H54 (cell line): ENCODE measurements at regions not wholly inside any gene's neighbourhood (a gene's known extent, or its start where the extent isn't known, plus 50 kb on each side); places are given as distances from the start of the nearest gene placed in this dataset.

ENCODE experiments used
- DNase-seq: peaks from one replicate; pipeline ENCODE4 v3.0.0; 2011; ENCODE audit warnings: low spot score, mixed read lengths; ENCODE audit not compliant: insufficient read length
- FAIRE-seq: peaks from 3 replicates; lab custom pipeline; 2011; peaks lifted over from hg19 to GRCh38; lab: Jason Lieb, UNC
- POLR2A ChIP-seq: IDR thresholded peaks from 2 replicates; pipeline ENCODE4 v1.6.1; 2011; ENCODE audit warnings: low read depth, mild to moderate bottlenecking, low read length

- DNase-seq (no peak), FAIRE-seq (no peak)
- no peak for TF ChIP-seq POLR2A
These were observed 473.5 kb downstream of the RIT2 start for GRCh38 chr18:42641996-42642395.

GRCh38 chr18:42644729-42645131, 470.8 kb downstream of the RIT2 start:
- TF ChIP-seq POLR2A: no peak
- FAIRE-seq (no peak), DNase-seq (no peak)

- no peak for FAIRE-seq
- DNase-seq: no peak
- TF ChIP-seq POLR2A: no peak
These were observed 466.0 kb downstream of the RIT2 start for GRCh38 chr18:42649331-42650035.

- no peak for DNase-seq
- no peak for TF ChIP-seq POLR2A
- FAIRE-seq: no peak
These were observed 460.9 kb downstream of the RIT2 start for GRCh38 chr18:42654556-42654955.

GRCh38 chr18:42657551-42657950, 457.9 kb downstream of the RIT2 start:
- TF ChIP-seq POLR2A: no peak
- FAIRE-seq: no peak

GRCh38 chr18:42658171-42658570, 457.3 kb downstream of the RIT2 start:
- TF ChIP-seq POLR2A: no peak
- no peak for FAIRE-seq
- DNase-seq: no peak

More at GRCh38 chr18:42657551-42657950, 457.9 kb downstream of the RIT2 start:
- DNase-seq: no peak

GRCh38 chr18:42659187-42659586, 456.3 kb downstream of the RIT2 start:
- TF ChIP-seq POLR2A: no peak
- DNase-seq (no peak), FAIRE-seq (no peak)

- TF ChIP-seq POLR2A: no peak
- FAIRE-seq (no peak), DNase-seq (no peak)
These were observed 444.6 kb downstream of the RIT2 start for GRCh38 chr18:42670860-42671259.

- DNase-seq: no peak
- no peak for TF ChIP-seq POLR2A
- no peak for FAIRE-seq
These were observed 439.7 kb downstream of the RIT2 start for GRCh38 chr18:42675810-42676209.

GRCh38 chr18:42683094-42683493, 432.4 kb downstream of the RIT2 start:
- DNase-seq (no peak), FAIRE-seq (no peak)
- no peak for TF ChIP-seq POLR2A

- DNase-seq (no peak), FAIRE-seq (no peak)
- TF ChIP-seq POLR2A: no peak
These were observed 426.2 kb downstream of the RIT2 start for GRCh38 chr18:42689310-42689709.
